ENCODE measurements at regions not wholly inside any gene's neighbourhood (a gene's known extent, or its start where the extent isn't known, plus 50 kb on each side); places are given as distances from the start of the nearest gene placed in this dataset.

DNA sequence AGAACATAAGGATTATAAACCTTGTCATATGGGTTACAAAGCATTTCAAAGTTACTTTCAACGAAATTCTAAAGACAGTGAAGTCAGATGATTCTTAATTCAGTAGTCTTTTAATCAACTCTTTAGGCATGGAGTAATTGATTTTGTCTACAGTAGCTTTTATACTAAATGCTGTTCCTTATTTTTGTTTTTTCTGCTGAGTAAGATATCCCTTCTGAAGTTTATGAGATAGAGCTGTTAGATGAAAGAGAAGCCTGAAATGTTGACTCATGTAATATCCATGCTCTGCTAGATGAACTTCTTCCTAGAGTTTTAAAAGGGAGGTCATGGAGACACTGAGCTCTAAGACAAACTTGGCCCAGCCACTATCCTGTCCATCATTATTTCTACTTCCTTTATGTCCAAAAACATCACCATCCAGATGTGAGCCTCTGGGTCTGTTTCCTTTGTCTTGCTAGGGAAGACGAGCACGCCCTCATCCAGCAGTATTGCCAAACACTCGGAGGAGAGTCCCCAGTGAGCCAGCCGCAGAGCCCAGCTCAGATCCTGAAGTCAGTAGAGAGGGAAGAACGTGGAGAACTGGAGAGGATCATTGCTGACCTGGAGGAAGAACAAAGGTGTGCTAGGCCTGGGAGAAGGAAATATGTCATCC lies 550.3 kb downstream of the UTRN start (continued):
- TF ChIP-seq SRF (IDR thresholded peaks at IDR 0.05; ENCODE audit: low read depth, low read length) (no peak), BCL11A (IDR thresholded peaks at IDR 0.05; ENCODE audit: low read depth in 2 of 2, low read length in 2 of 2) (no peak)

Measured in H1 (cell line).